Body of pancreas (tissue), 4 donors: ENCODE measurements at regions not wholly inside any gene's neighbourhood (a gene's known extent, or its start where the extent isn't known, plus 50 kb on each side); places are given as distances from the start of the nearest gene placed in this dataset.

ENCODE experiments used
- CTCF ChIP-seq, 7 experiments: fragments of 450-650 bp in 4 of 7; fragments of 200-600 bp in 3 of 7; sonication (generic) in 3 of 7; IDR thresholded peaks; one replicate each; pipeline ENCODE4 v1.5.1; 2016 to 2019; ENCODE audit warnings: antibody characterized with exemption in 7 of 7
- POLR2A ChIP-seq, 3 donors: fragments of 450-650 bp; IDR thresholded peaks; one replicate each; pipeline ENCODE4 v1.6.1; 2016; ENCODE audit warnings: antibody characterized with exemption in 3 of 3, mild to moderate bottlenecking in 2 of 3

- TF ChIP-seq CTCF (IDR thresholded peaks at IDR 0.05) (no peak), POLR2A (IDR thresholded peaks at IDR 0.05) (no peak)
These were observed 123.3 kb upstream of the MVB12B start for GRCh38 chr9:126203313-126203712.
